Upper lobe of left lung (tissue), 6 donors: ENCODE measurements at regions not wholly inside any gene's neighbourhood (a gene's known extent, or its start where the extent isn't known, plus 50 kb on each side); places are given as distances from the start of the nearest gene placed in this dataset.

Experiments used
- ATAC-seq, 2 donors: fragments of 200-7000 bp; cut with Tn5 transposase; one replicate each; pipeline ENCODE4 v1.9.1; 2022; ENCODE audit warnings: mild to moderate bottlenecking in 2 of 2, moderate library complexity in 2 of 2; ENCODE audit not compliant: low FRiP score in 2 of 2
- DNase-seq, 2 donors: peaks; one replicate each; pipeline ENCODE4 v3.0.0-alpha.2; 2019 to 2020
- H3K27ac ChIP-seq, 4 donors: fragments of 200-600 bp; sonication (generic); one replicate each; pipeline ENCODE4 v1.5.1; 2016 to 2019
- H3K27me3 ChIP-seq, 4 donors: fragments of 200-600 bp; sonication (generic); one replicate each; pipeline ENCODE4 v1.5.1; 2017 to 2019
- H3K36me3 ChIP-seq, 4 donors: fragments of 200-600 bp; sonication (generic); one replicate each; pipeline ENCODE4 v1.5.1; 2016 to 2019
- H3K4me1 ChIP-seq, 4 donors: fragments of 200-600 bp; sonication (generic); one replicate each; pipeline ENCODE4 v1.5.1; 2018 to 2019
- H3K4me3 ChIP-seq, 4 donors: fragments of 200-600 bp; sonication (generic); one replicate each; pipeline ENCODE4 v1.5.1; 2017 to 2019; ENCODE audit warnings: mild to moderate bottlenecking in 2 of 4, moderate library complexity in 1 of 4
- H3K9me3 ChIP-seq, 4 donors: fragments of 200-600 bp; sonication (generic); one replicate each; pipeline ENCODE4 v1.5.1; 2018 to 2019
- CTCF ChIP-seq, 6 experiments: fragments of 450-650 bp in 4 of 6; fragments of 200-600 bp in 2 of 6; sonication (generic) in 2 of 6; IDR thresholded peaks; one replicate each; pipeline ENCODE4 v1.5.1; 2016 to 2019; ENCODE audit warnings: antibody characterized with exemption in 6 of 6
- EP300 ChIP-seq, 4 donors: sonication (generic); formaldehyde crosslinking; IDR thresholded peaks; one replicate each; pipeline ENCODE4 v1.5.1; 2017; ENCODE audit warnings: antibody characterized with exemption in 4 of 4, control low read depth in 2 of 4
- POLR2A ChIP-seq, 4 donors: fragments of 450-650 bp; IDR thresholded peaks; one replicate each; pipeline ENCODE4 v1.5.1; 2016 to 2017; ENCODE audit warnings: antibody characterized with exemption in 4 of 4, mild to moderate bottlenecking in 2 of 4
- POLR2AphosphoS5 ChIP-seq, 2 donors: sonication (generic); formaldehyde crosslinking; IDR thresholded peaks; one replicate each; pipeline ENCODE4 v1.5.1; 2017; ENCODE audit warnings: antibody characterized with exemption in 2 of 2
- WGBS, 2 donors: methylation state at CpG; one replicate each; pipeline ENCODE4 v1.1.5; 2017 to 2018; 5-methylcytosine and 5-hydroxymethylcytosine counted together
- donor health status: DM: no; HTN: no; CAD: no; lungs with moderate emphysema.
- donor health status: DM: no; HTN: yes; CAD: no; lungs with severe emphysema.

- Histone ChIP-seq H3K4me3 (no peak overlapping the region), H3K36me3 (no peaks in the 10 kb centered on the region), H3K4me1 (no peaks in the 10 kb centered on the region), H3K9me3 (peaks cover 0 to 6% (median 3%) of the 10 kb centered on the region in 4 donors), H3K27ac (no peak overlapping the region), H3K27me3 (no peaks in the 10 kb centered on the region)
- ATAC-seq: no peak
- DNase-seq: no peak
- no peak for TF ChIP-seq CTCF (IDR thresholded peaks at IDR 0.05)
- no peak for TF ChIP-seq EP300 (IDR thresholded peaks at IDR 0.05)
- TF ChIP-seq POLR2A (IDR thresholded peaks at IDR 0.05): no peak
- no peak for TF ChIP-seq POLR2AphosphoS5 (IDR thresholded peaks at IDR 0.05)
- WGBS, 2 donors: 92 to 93% methylated on average over 3 of the region's 3 CpGs
Observed at GRCh38 chr2:238750212-238750904, 97.5 kb upstream of the TWIST2 start.

GRCh38 chr2:238754259-238754658 is 93.6 kb upstream of the TWIST2 start:
- peaks cover 0 to 6% (median 3%) of the 10 kb centered on the region in 4 donors for H3K9me3 ChIP-seq
- ATAC-seq: no peak
- H3K27me3 ChIP-seq: no peaks in the 10 kb centered on the region
- H3K27ac ChIP-seq: no peak overlapping the region
- H3K36me3 ChIP-seq: no peaks in the 10 kb centered on the region
- H3K4me1 ChIP-seq: no peaks in the 10 kb centered on the region
- TF ChIP-seq POLR2AphosphoS5 (IDR thresholded peaks at IDR 0.05) (no peak), EP300 (IDR thresholded peaks at IDR 0.05) (no peak), POLR2A (IDR thresholded peaks at IDR 0.05) (no peak), CTCF (IDR thresholded peaks at IDR 0.05) (no peak)
- no peak for DNase-seq
- WGBS, 2 donors: 60 to 69% methylated on average over 8 of the region's 8 CpGs
- H3K4me3 ChIP-seq: no peak overlapping the region

- no peak for TF ChIP-seq POLR2AphosphoS5 (IDR thresholded peaks at IDR 0.05)
- no peak for TF ChIP-seq POLR2A (IDR thresholded peaks at IDR 0.05)
- TF ChIP-seq EP300 (IDR thresholded peaks at IDR 0.05): no peak
- TF ChIP-seq CTCF (IDR thresholded peaks at IDR 0.05): no peak
- H3K4me1 ChIP-seq: no peaks in the 10 kb centered on the region
- H3K4me3 ChIP-seq: no peak overlapping the region
- H3K9me3 ChIP-seq: no peaks in the 10 kb centered on the region
- DNase-seq (no peak), ATAC-seq (no peak)
- H3K27ac ChIP-seq: no peak overlapping the region
- H3K36me3 ChIP-seq: no peaks in the 10 kb centered on the region
- WGBS, 2 donors: 14 to 37% methylated on average over 7 of the region's 7 CpGs
- H3K27me3 ChIP-seq: no peaks in the 10 kb centered on the region
Observed at GRCh38 chr2:238761868-238762267, 86.0 kb upstream of the TWIST2 start.

- no peak for ATAC-seq
- H3K27ac ChIP-seq: no peak overlapping the region
- WGBS, 2 donors: 65 to 73% methylated on average over 7 of the region's 7 CpGs
- H3K9me3 ChIP-seq: no peaks in the 10 kb centered on the region
- no peak for DNase-seq
- no peak for TF ChIP-seq CTCF (IDR thresholded peaks at IDR 0.05)
- TF ChIP-seq POLR2A (IDR thresholded peaks at IDR 0.05): no peak
- TF ChIP-seq EP300 (IDR thresholded peaks at IDR 0.05): no peak
- TF ChIP-seq POLR2AphosphoS5 (IDR thresholded peaks at IDR 0.05): no peak
- H3K4me1 ChIP-seq: no peaks in the 10 kb centered on the region
- H3K27me3 ChIP-seq: no peaks in the 10 kb centered on the region
- no peaks in the 10 kb centered on the region for H3K36me3 ChIP-seq
- no peak overlapping the region for H3K4me3 ChIP-seq
Observed at GRCh38 chr2:238763471-238763995, 84.4 kb upstream of the TWIST2 start.

GRCh38 chr2:238765590-238765989 is 82.3 kb upstream of the TWIST2 start:
- no peaks in the 10 kb centered on the region for H3K4me1 ChIP-seq
- ATAC-seq (no peak), DNase-seq (no peak)
- TF ChIP-seq CTCF (IDR thresholded peaks at IDR 0.05): no peak
- no peak for TF ChIP-seq POLR2A (IDR thresholded peaks at IDR 0.05)
- TF ChIP-seq POLR2AphosphoS5 (IDR thresholded peaks at IDR 0.05): no peak
- no peak for TF ChIP-seq EP300 (IDR thresholded peaks at IDR 0.05)
- no peak overlapping the region for H3K27ac ChIP-seq
- H3K4me3 ChIP-seq: no peak overlapping the region
- no peaks in the 10 kb centered on the region for H3K27me3 ChIP-seq
- H3K36me3 ChIP-seq: no peaks in the 10 kb centered on the region
- H3K9me3 ChIP-seq: no peaks in the 10 kb centered on the region
- 70 to 75% methylated on average over 7 to 8 of the region's 8 CpGs for WGBS, 2 donors
